Bronchial epithelial cell (primary cell): ENCODE measurements at regions not wholly inside any gene's neighbourhood (a gene's known extent, or its start where the extent isn't known, plus 50 kb on each side); places are given as distances from the start of the nearest gene placed in this dataset.
"Not testable (repeated sequence)": the region's sequence is repeated elsewhere in the genome, so short reads cannot be mapped to it uniquely, and the experiment has no call there.

Source experiments
- DNase-seq: peaks from one replicate; pipeline ENCODE4 v3.0.0-alpha.2; 2010; ENCODE audit warnings: low read depth
- FAIRE-seq: peaks from 2 replicates; lab custom pipeline; 2011; peaks lifted over from hg19 to GRCh38; lab: Jason Lieb, UNC
- H3K27me3 ChIP-seq: 2 replicates; pipeline ENCODE4 v1.5.1; 2011; ENCODE audit warnings: low read length; ENCODE audit not compliant: control insufficient read depth, insufficient read depth
- H3K36me3 ChIP-seq: 2 replicates; pipeline ENCODE4 v1.5.1; 2011; ENCODE audit warnings: low read length; ENCODE audit not compliant: control insufficient read depth, insufficient read depth
- H3K4me3 ChIP-seq: 2 replicates; pipeline ENCODE4 v1.5.1; 2011; ENCODE audit warnings: mild to moderate bottlenecking, low read depth, low read length, control low read depth
- CTCF ChIP-seq: IDR thresholded peaks from 2 replicates; pipeline ENCODE4 v1.5.1; 2011; ENCODE audit warnings: mild to moderate bottlenecking, moderate library complexity, low read length, control low read depth, inconsistent platforms; ENCODE audit not compliant: insufficient read depth, severe bottlenecking

DNA sequence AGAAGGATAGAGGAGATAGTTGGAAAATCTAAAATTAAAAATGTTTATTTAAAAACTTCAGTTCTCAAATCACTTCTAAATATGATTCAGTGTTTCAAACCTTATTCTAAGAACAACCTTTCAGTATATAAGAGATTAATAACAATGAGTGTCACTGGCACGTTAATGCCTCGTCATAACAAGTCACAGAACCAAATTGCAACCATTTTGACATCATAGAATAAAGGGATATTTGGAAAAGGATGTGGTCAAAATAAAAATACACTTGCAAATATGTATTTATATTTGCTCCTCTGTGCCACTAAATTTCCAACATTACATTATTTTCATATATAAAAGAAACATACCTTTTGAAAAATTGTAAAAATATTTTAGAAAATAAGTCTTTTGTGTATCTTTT lies 1090.6 kb downstream of the SUCLG1 start:
- TF ChIP-seq CTCF: no peak
- FAIRE-seq (no peak), DNase-seq (no peak)
- no peaks in the 10 kb centered on the region for H3K36me3 ChIP-seq
- H3K27me3 ChIP-seq: no peaks in the 10 kb centered on the region
- no peak overlapping the region for H3K4me3 ChIP-seq

DNA sequence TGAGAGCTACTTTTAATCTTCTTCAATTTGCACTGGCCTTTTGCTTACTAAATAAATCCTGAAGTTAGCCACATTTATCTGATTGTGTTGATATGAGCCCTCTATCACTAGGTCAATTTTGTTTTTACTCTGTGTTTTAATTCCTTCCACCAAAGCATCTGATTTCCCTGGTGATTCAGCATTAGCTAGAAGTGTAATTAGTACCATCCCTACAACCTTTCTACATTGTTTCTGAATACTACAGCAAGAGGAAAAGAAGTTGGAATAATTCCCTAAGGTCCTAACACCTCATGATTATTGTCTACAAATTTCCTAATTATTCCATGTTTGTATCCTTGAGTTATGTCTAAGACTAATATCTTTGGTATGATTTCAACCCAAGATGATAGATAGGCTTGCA lies 1093.6 kb downstream of the SUCLG1 start:
- DNase-seq (no peak), FAIRE-seq (no peak)
- Histone ChIP-seq H3K36me3 (no peaks in the 10 kb centered on the region), H3K4me3 (no peak overlapping the region), H3K27me3 (no peaks in the 10 kb centered on the region)
- TF ChIP-seq CTCF: no peak

DNA sequence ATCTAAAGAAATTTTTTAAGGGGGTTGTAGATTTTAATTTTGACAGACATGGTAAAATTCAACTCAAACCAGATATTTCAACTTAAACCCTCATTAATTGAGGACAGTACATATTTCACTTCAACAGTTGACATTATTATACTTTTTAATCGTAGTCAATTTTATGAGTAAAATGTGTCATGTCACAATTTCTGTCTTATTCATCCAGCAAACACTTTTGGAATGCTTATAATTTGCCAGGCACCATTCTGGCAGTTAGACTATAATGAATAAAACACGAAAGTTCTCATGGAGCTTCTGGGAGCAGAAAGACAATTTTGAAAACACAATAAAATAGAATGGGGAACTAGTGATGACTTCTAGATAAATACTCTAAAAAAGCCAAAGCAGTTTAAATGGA lies 1094.8 kb downstream of the SUCLG1 start:
- no peak for DNase-seq
- no peak for FAIRE-seq
- Histone ChIP-seq H3K27me3 (no peaks in the 10 kb centered on the region), H3K36me3 (no peaks in the 10 kb centered on the region), H3K4me3 (no peak overlapping the region)
- no peak for TF ChIP-seq CTCF

DNA sequence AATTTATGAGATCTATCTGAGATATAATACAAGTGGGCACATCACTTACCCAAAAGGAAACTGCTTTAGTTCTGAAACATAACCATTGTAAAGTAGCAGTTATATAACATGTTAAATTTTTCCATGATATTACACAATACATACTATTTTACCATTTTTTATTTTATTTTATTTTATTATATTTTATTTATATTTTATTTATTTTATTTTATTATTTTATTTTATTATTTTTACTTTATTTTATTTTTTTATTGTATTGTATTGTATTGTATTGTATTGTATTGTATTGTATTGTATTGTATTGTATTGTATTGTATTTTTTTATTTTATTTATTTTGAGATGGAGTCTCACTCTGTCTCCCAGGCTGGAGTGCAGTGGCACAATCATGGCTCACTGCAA lies 1095.9 kb downstream of the SUCLG1 start:
- H3K4me3 ChIP-seq, H3K36me3 ChIP-seq, DNase-seq, H3K27me3 ChIP-seq, FAIRE-seq: not testable (repeated sequence)

DNA sequence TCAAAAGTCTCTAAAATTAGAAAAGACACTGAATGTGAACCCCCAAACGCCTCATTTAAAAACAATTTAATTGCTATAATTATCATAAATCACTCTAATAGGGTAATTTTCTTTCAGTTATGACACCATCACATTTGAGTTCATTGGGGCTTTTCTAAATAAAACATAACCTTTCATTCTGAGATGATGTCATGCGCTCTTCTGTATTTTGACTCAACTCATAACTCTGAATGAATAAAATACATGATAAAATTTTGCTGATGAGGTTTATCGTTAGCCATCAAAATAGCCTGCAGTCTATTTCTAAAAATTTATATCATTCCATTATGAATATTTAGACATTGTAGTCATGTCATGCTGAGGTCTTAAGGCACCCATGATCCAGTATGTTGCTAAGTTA lies 1099.7 kb downstream of the SUCLG1 start:
- no peak for DNase-seq
- Histone ChIP-seq H3K27me3 (no peaks in the 10 kb centered on the region), H3K4me3 (no peak overlapping the region), H3K36me3 (no peaks in the 10 kb centered on the region)
- TF ChIP-seq CTCF: no peak
- FAIRE-seq: no peak

GRCh38 chr2:83342860-83343329 lies 1116.2 kb downstream of the SUCLG1 start:
- no peak for FAIRE-seq
- no peak overlapping the region for H3K4me3 ChIP-seq
- TF ChIP-seq CTCF: no peak
- H3K27me3 ChIP-seq: no peaks in the 10 kb centered on the region
- H3K36me3 ChIP-seq: no peaks in the 10 kb centered on the region
- DNase-seq: no peak
